Lower leg skin (tissue), 3 donors: ENCODE measurements at regions not wholly inside any gene's neighbourhood (a gene's known extent, or its start where the extent isn't known, plus 50 kb on each side); places are given as distances from the start of the nearest gene placed in this dataset.

Experiments
- POLR2A ChIP-seq, 2 donors: fragments of 450-650 bp; IDR thresholded peaks; one replicate each; pipeline ENCODE4 v1.6.1; 2016 to 2017; ENCODE audit warnings: antibody characterized with exemption in 2 of 2, mild to moderate bottlenecking in 1 of 2, moderate library complexity in 1 of 2
- TF ChIP-seq, protein P1 (sequence below), 3 donors: fragments of 450-650 bp; IDR thresholded peaks; one replicate each; pipeline ENCODE4 v1.5.1; 2016; ENCODE audit warnings: antibody characterized with exemption in 3 of 3, mild to moderate bottlenecking in 3 of 3, moderate library complexity in 2 of 3

- no peak for TF ChIP-seq POLR2A (IDR thresholded peaks at IDR 0.05)
- TF ChIP-seq, protein P1, sequence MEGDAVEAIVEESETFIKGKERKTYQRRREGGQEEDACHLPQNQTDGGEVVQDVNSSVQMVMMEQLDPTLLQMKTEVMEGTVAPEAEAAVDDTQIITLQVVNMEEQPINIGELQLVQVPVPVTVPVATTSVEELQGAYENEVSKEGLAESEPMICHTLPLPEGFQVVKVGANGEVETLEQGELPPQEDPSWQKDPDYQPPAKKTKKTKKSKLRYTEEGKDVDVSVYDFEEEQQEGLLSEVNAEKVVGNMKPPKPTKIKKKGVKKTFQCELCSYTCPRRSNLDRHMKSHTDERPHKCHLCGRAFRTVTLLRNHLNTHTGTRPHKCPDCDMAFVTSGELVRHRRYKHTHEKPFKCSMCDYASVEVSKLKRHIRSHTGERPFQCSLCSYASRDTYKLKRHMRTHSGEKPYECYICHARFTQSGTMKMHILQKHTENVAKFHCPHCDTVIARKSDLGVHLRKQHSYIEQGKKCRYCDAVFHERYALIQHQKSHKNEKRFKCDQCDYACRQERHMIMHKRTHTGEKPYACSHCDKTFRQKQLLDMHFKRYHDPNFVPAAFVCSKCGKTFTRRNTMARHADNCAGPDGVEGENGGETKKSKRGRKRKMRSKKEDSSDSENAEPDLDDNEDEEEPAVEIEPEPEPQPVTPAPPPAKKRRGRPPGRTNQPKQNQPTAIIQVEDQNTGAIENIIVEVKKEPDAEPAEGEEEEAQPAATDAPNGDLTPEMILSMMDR (IDR thresholded peaks at IDR 0.05) = no peak
Measured at GRCh38 chrX:17923546-17923945, 62.4 kb upstream of the RAI2 start.
